ENCODE measurements at regions not wholly inside any gene's neighbourhood (a gene's known extent, or its start where the extent isn't known, plus 50 kb on each side); places are given as distances from the start of the nearest gene placed in this dataset.
"Not testable (repeated sequence)": the region's sequence is repeated elsewhere in the genome, so short reads cannot be mapped to it uniquely, and the experiment has no call there.

- no peak for DNase-seq
Observed at GRCh38 chr1:221983444-221983843, 241.6 kb upstream of the DUSP10 start.

- DNase-seq: no peak
Observed at GRCh38 chr1:221981461-221981860, 239.6 kb upstream of the DUSP10 start.

GRCh38 chr1:221979444-221980032, 237.6 kb upstream of the DUSP10 start:
- no peak for DNase-seq

- not testable (repeated sequence) for DNase-seq
Observed at GRCh38 chr1:221978631-221979334, 236.9 kb upstream of the DUSP10 start.

- not testable (repeated sequence) for DNase-seq
Observed at GRCh38 chr1:221973787-221974186, 231.9 kb upstream of the DUSP10 start.

- no peak for DNase-seq
Observed at GRCh38 chr1:221972276-221973235, 230.7 kb upstream of the DUSP10 start.

DNA sequence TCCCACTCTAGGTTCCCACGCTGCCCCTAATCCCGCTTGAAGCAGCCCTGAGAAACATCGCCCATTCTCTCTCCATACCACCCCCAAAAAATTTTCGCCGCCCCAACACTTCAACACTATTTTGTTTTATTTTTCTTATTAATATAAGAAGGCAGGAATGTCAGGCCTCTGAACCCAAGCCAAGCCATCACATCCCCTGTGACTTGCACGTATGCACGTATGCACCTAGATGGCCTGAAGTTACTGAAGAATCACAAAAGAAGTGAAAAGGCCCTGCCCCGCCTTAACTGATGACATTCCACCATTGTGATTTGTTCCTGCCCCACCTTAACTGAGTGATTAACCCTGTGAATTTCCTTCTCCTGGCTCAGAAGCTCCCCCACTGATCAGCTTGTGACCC, 229.1 kb upstream of the DUSP10 start:
- DNase-seq: not testable (repeated sequence)

DNA sequence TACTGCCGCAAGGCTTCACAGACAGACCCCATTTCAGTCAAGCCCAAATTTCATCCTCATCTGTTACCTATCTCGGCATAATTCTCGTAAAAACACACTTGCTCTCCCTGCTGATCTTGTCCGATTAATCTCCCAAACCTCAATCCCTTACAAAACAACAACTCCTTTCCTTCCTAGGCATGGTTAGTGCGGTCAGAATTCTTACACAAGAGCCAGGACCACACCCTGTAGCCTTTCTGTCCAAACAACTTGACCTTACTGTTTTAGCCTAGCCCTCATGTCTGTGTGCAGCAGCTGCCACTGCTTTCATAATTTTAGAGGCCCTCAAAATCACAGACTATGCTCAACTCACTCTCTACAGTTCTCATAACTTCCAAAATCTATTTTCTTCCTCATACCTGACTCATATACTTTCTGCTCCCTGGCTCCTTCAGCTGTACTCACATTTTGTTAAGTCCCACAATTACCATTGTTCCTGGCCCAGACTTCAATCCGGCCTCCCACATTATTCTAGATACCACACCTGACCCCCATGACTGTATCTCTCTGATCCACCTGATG, 227.5 kb upstream of the DUSP10 start:
- DNase-seq: not testable (repeated sequence)

GRCh38 chr1:221967538-221967937, 225.6 kb upstream of the DUSP10 start:
- not testable (repeated sequence) for DNase-seq

DNA sequence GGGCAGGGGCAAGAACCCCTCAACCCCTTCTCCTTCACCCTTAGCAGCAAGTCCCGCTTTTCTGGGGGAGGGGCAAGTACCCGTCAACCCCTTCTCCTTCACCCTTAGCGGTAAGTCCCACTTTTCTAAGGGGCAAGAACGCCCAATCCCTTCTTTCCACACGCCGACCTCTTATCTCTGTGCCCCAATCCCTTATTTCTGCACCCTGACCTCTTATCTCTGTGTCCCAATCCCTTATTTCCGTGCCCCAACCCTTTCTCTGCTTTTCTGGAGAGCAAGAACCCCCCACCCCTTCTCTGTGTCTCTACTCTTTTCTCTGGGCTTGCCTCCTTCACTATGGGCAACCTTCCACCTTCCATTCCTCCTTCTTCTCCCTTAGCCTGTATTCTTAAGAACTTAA, 225.0 kb upstream of the DUSP10 start:
- not testable (repeated sequence) for DNase-seq

DNA sequence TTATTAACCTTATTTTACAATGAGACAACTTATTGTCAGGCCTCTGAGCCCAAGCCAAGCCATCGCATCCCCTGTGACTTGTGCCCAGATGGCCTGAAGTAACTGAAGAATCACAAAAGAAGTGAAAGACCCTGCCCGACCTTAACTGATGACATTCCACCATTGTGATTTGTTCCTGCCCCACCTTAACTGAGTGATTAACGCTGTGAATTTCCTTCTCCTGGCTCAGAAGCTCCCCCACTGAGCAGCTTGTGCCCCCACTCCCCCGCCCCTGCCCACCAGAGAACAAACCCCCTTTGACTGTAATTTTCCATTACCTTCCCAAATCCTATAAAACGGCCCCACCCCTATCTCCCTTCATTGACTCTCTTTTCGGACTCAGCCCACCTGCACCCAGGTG, 224.0 kb upstream of the DUSP10 start:
- not testable (repeated sequence) for DNase-seq

DNA sequence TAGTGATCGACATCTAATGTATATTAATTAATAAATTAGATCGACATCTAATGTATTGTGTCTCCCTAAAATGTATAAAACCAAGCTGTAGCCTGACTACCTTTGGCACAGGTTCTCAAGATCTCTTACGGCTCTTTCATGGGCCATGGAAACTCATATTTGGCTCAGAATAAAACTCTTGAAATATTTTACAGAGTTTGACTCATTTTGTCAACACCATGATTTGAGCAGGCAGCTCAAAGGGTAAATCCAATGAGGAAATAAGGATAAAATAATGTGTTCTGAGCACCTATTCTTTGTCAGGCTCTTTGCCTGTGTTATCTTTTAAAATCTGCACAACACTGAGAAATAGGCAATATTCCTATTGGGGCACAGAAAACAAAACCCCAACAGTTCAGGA, 223.4 kb upstream of the DUSP10 start:
- DNase-seq: no peak

DNA sequence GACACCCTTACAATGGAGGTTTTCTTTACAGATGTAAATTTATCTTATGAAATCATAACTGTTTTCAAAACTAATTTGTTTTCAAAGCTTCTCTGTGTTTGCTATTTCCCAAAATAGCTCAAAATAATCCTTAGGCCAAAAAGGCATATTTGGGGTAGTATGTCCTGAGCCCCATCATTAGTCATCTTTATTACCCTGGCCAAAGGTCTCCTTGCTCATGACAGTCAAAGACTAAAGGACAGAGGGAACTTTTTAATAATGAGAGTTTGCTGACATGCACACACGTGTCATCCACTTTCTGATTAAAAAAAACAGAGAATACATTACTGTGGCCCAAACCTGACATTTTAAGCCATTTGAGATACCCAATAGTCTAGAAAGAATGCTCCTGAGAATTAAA, 221.9 kb upstream of the DUSP10 start:
- DNase-seq: no peak

DNA sequence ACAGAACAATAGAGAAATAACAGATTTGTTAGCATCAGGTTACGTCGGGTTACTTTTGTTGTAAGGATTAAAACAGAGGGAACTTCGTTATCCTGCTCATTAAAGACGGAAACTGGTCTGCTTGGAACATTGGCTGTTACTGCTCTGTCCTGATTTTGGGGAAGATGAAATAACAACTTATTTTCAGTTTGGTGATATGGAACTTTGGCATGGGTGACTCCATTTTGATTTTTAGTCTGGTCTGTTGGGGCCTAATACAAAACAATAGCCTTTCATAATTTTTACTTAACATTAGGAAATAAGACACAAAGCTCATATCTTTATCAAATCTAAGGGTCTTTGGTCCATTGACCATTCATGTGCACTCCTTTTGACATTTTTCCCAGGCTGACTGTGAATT, 220.5 kb upstream of the DUSP10 start:
- no peak for DNase-seq

DNA sequence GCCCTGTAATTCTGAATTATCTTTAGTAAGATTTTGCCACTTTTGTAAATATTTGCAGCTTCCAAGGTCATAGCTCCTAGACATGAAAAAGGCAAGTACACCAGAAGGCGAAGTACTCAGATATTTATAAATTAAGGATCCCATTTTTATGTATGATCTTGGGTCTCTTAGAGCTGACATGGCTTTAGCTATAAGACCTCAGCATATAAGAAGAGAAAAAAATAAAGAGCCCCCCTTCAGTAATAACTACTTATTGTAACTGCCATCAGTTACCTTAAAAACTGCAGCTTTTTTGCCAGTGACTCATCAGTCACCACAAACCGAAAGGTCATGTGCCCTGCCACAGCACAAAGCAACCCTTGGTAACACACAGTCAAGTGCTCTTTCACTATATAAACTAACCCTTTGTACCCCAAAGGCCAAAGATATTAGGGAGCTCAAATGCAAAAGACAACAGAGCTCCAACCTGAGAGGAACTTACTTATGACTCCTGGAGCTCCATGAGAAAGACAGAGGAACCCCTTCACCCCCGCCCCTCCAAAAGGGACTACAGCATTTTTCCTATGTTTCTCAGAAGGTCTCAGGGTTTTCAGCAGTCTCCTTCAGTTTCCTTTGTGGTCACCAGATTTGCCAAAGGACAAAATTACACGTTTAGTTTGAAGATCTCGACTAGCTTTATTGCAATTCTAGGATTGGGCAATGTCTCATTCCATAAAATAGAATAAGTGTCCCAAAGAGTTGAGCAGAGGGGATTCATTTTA, 219.8 kb upstream of the DUSP10 start:
- DNase-seq: no peak

DNA sequence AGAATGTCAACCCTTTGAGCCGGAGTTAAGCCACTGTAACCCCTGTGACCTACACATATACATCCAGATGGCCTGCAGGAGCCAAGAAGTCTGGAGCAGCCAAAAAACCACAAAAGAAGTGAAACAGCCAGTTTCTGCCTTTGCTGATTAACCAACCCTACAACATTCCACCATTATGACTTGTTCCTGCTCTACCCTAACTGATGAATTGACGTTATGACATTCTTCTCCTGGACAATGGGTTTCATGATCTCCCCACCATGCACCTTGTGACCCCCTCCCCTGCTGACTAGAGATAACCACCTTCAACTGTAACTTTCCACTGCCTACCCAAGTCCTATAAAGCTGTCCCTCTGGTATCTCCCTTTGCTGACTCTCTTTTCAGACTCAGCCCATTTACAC, 216.3 kb upstream of the DUSP10 start:
- not testable (repeated sequence) for DNase-seq

DNA sequence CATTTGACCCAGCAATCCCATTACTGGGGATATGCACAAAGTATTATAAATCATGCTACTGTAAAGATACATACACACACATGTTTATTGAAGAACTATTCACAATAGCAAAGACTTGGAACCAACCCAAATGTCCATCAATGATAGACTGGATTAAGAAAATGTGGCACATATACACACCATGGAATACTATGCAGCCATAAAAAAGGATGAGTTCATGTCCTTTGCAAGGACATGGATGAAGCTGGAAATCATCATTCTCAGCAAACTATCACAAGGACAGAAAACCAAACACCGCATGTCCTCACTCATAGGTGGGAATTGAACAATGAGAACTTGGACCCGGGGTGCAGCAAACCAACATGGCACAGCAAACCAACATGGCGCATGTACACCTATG, 215.5 kb upstream of the DUSP10 start:
- not testable (repeated sequence) for DNase-seq

DNA sequence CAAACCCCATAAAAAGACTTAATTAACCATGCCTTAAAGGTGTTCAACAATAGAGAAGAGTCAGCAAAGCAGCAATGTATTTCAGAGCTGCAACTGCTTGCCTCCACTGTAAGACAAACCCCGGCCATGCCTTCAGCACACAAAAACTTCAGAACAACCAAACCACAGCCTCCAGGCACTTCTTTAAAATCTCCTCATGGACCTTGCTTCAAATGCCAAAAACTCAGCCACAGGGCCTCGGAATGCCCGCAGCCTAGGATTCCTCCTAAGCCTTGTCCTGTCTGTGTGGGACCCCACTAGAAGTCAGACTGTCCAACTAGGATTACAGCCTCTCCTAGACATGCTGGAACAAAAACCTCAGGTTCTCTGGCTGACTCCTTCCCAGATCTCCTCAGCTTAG, 208.1 kb upstream of the DUSP10 start:
- no peak for DNase-seq

- DNase-seq: no peak
Observed at GRCh38 chr1:221948459-221948858, 206.6 kb upstream of the DUSP10 start.

- no peak for DNase-seq
Observed at GRCh38 chr1:221947731-221948130, 205.8 kb upstream of the DUSP10 start.

- no peak for DNase-seq
Observed at GRCh38 chr1:221946768-221947167, 204.9 kb upstream of the DUSP10 start.

DNA sequence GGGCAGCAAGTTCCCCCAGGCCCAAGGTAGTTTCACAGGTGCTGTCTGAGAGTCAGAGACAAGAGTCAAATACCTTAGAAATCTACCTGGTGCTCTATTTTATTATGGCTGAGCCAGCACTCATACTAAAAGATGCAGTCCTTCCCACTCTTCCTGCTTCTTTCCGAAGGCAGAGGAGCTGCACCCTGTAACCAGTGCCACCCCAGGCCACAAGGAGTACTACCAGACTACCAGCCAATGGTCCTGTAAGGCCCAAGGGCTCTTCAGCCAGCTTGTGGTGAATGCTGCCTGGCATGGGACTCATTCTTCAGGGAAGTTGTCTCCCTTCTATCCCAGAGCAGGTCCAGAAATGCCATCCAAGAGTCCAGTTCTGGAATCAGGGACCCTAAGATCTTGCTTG, 203.8 kb upstream of the DUSP10 start:
- no peak for DNase-seq

Measured in SHP77 treated with DMSO at 0.1 percent for 48 hours (cell line).